HG02852 (cell line): ENCODE measurements at regions not wholly inside any gene's neighbourhood (a gene's known extent, or its start where the extent isn't known, plus 50 kb on each side); places are given as distances from the start of the nearest gene placed in this dataset.
"Not testable (repeated sequence)": the region's sequence is repeated elsewhere in the genome, so short reads cannot be mapped to it uniquely, and the experiment has no call there.

Source experiments
- ATAC-seq: cut with Tn5 transposase; IDR thresholded peaks from one replicate; pipeline ENCODE4 v1.9.1; 2021; ENCODE audit warnings: mild to moderate bottlenecking, moderate library complexity; ENCODE audit not compliant: unreplicated experiment

GRCh38 chr4:71081192-71081591 is 87.7 kb downstream of the DCK start:
- ATAC-seq, result no peak

GRCh38 chr4:71093745-71094144 is 100.3 kb downstream of the DCK start:
- no peak for ATAC-seq

GRCh38 chr4:71094201-71094600 is 100.8 kb downstream of the DCK start:
- no peak for ATAC-seq

- ATAC-seq, result no peak
Measured at GRCh38 chr4:71095141-71095540, 101.7 kb downstream of the DCK start.

- no peak for ATAC-seq
Measured at GRCh38 chr4:71095545-71095944, 102.1 kb downstream of the DCK start.

GRCh38 chr4:71107726-71108125 is 114.3 kb downstream of the DCK start:
- ATAC-seq, result no peak

- ATAC-seq, result no peak
Measured at GRCh38 chr4:71110499-71110898, 117.0 kb downstream of the DCK start.

- ATAC-seq, result not testable (repeated sequence)
Measured at GRCh38 chr4:71111133-71111532, 117.7 kb downstream of the DCK start.

GRCh38 chr4:71113294-71113693 is 119.8 kb downstream of the DCK start:
- no peak for ATAC-seq

GRCh38 chr4:71120831-71121524 is 127.5 kb downstream of the DCK start:
- no peak for ATAC-seq

- no peak for ATAC-seq
Measured at GRCh38 chr4:71123951-71124350, 130.5 kb downstream of the DCK start.

- no peak for ATAC-seq
Measured at GRCh38 chr4:71125137-71125536, 131.7 kb downstream of the DCK start.

GRCh38 chr4:71126719-71127118 is 133.3 kb downstream of the DCK start:
- no peak for ATAC-seq

GRCh38 chr4:71130827-71131603 is 137.6 kb downstream of the DCK start:
- no peak for ATAC-seq

GRCh38 chr4:71132486-71132885 is 139.0 kb downstream of the DCK start:
- no peak for ATAC-seq

GRCh38 chr4:71133491-71133890 is 140.0 kb downstream of the DCK start:
- ATAC-seq, result no peak

- no peak for ATAC-seq
Measured at GRCh38 chr4:71136071-71136470, 142.6 kb downstream of the DCK start.

- no peak for ATAC-seq
Measured at GRCh38 chr4:71138007-71138615, 144.7 kb downstream of the DCK start.

GRCh38 chr4:71140563-71140962 is 147.1 kb downstream of the DCK start:
- ATAC-seq, result no peak

GRCh38 chr4:71141125-71141524 is 147.7 kb downstream of the DCK start:
- no peak for ATAC-seq

GRCh38 chr4:71147261-71147660 is 153.8 kb downstream of the DCK start:
- no peak for ATAC-seq

- ATAC-seq, result no peak
Measured at GRCh38 chr4:71148545-71148944, 155.1 kb downstream of the DCK start.
